GM12892 (cell line): ENCODE measurements at regions not wholly inside any gene's neighbourhood (a gene's known extent, or its start where the extent isn't known, plus 50 kb on each side); places are given as distances from the start of the nearest gene placed in this dataset.
"Not testable (repeated sequence)": the region's sequence is repeated elsewhere in the genome, so short reads cannot be mapped to it uniquely, and the experiment has no call there.

ENCODE experiments used
- DNase-seq: peaks from one replicate; pipeline ENCODE4 v3.0.0; 2011; ENCODE audit not compliant: insufficient read length
- FAIRE-seq: peaks from 2 replicates; lab custom pipeline; 2011; peaks lifted over from hg19 to GRCh38; lab: Jason Lieb, UNC
- POLR2A ChIP-seq: IDR thresholded peaks from 2 replicates; pipeline ENCODE4 v1.6.1; 2011; ENCODE audit warnings: low read depth, low read length, control low read depth
- POLR2AphosphoS5 ChIP-seq: IDR thresholded peaks from 2 replicates; pipeline ENCODE4 v1.6.1; 2011; ENCODE audit warnings: low read depth, low read length, control low read depth
- TAF1 ChIP-seq: IDR thresholded peaks from 2 replicates; pipeline ENCODE4 v1.6.1; 2011; ENCODE audit warnings: low read depth, mild to moderate bottlenecking, control low read depth, low read length, borderline replicate concordance

DNA sequence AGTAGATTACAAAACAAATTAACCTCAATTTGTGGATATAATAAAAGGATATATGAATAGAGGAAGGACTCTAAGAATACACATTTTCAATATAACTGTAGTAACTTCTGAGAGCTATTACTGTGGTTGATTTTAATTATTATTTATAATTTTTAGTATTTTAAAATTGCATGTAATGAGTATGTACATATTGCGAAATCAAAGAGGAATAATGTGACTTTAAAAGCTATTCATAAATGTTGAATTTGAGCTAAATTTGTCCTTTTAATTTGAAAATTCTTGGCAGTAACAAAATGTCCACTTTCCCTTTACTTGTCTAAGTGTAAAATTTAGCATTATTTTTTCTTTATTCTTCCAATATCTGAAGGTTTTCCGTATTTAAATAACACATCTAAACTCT lies 750.6 kb upstream of the PCDH15 start:
- FAIRE-seq (no peak), DNase-seq (no peak)
- TF ChIP-seq POLR2AphosphoS5 (no peak), POLR2A (no peak), TAF1 (no peak)

DNA sequence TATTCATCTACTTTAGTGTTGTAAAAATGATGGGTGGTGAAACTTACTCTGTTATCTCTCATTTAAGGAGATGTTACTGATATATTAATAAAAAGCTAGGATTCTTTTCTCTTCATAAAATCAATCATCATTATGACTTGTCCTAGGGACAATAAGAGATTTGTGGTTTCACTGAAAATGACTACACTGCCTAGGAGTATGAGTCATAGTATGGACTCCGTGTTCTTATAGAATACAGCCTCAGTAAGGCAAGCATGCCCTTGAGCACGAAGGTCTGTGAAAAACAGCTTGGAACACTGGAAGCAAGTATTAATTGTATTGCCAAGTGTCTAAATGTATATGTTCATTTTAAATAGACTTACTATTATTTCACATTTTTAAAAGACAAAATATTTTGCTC lies 749.2 kb upstream of the PCDH15 start:
- DNase-seq (no peak), FAIRE-seq (no peak)
- no peak for TF ChIP-seq POLR2A
- no peak for TF ChIP-seq TAF1
- no peak for TF ChIP-seq POLR2AphosphoS5

DNA sequence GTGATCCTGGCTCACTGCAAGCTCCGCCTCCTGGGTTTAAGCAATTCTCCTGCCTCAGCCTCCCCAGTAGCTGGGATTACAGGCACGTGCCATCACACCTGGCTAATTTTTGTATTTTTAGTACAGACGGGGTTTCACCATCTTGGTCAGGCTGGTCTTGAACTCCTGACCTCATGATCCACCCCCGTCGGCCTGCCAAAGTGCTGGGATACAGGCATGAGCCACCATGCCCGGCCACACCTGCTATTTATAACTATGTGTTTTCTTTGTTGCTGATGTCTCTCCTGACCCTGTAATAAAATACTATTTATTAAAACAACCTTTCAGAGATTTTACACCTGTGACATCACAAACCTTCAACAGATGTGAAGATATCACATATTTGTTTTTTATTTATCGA lies 736.5 kb upstream of the PCDH15 start:
- DNase-seq, FAIRE-seq: not testable (repeated sequence)

DNA sequence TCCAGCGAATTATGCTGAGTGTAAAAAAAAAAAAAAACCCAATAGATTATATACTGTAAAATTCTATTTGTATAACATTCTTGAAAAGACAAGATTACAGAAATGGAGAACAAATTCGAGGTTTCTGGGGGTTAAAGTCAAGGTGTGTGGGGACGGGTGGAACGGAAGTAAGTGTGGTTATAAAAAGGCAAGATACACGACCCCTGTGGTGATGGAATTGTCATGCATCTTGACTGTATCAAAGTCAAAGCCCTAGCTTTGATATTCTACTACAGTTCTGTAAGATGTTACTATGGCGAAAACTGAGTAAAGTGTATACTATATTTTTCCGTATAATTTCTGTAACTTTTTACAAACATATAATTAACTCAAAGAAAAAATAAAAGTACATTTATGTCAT lies 718.2 kb upstream of the PCDH15 start:
- FAIRE-seq (no peak), DNase-seq (no peak)
- TF ChIP-seq POLR2A (no peak), POLR2AphosphoS5 (no peak), TAF1 (no peak)

DNA sequence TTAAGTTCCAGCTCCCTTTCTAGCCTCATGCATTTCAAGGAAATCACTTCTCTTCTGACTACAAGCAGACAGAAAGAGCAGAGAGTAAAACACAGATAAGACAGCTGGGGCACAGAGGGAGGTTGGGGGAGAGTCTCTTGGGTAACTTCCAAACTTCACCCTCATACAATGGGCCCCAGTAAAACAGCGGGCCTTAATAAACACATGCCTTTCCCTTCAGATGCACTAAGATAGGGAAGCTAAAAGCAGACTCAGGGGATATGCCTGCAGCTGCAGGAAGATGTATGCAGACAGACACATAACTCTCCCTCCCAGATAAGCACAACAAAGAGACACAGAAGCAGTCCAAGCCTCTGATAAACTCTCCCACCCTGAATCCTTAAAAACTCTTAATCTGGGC lies 717.4 kb upstream of the PCDH15 start:
- DNase-seq, result not testable (repeated sequence)

DNA sequence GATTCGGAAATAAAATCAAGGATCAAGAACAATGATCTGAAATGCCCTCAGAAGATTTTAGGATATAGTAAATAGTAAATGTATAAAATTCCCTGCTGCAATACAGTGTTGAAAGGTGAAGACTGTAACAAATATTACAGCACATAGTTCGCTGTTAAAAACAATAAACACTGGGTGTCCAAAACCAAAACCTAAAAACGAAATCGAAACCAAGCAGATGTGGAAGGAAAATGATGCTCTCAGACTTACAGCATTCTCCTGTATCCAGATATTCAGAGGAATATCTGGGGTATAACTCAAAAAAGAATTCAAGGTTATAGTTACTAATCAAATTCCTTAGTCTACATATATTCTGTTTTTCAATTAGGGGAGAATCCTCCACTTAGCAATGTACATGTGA lies 708.1 kb upstream of the PCDH15 start:
- TF ChIP-seq POLR2AphosphoS5 (no peak), TAF1 (no peak), POLR2A (no peak)
- DNase-seq, result no peak
- no peak for FAIRE-seq

More for the DNA sequence above, 717.4 kb upstream of the PCDH15 start:
- not testable (repeated sequence) for FAIRE-seq

DNA sequence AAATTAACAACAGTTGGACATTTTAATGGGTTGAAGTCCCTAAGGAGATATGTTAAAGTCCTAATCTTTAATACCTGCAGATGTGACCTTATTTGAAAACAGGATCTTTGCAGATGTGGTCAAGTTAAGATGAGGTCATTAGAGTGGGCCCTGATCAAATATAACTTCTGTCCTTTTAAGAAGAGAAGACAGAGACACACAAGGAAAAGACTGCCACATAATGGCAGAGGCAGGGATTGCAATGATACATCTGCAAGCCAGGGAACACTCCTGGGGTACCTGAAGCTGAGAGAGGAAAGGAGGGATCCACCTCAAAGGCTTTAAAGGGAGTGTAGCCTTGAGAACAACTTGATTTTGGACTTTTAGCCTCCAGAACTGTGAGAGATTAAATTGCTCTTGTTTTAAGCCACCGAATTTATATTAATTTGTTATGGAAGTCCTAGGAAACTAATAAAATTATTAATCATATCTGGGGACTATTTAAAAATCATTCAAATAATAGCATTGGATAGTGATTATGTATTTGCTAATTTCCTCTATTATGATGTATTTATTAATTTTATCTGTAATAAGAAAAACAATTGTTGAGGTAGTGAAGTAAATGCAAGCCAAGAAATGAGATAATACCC lies 700.0 kb upstream of the PCDH15 start:
- FAIRE-seq, result no peak
- no peak for TF ChIP-seq POLR2A

DNA sequence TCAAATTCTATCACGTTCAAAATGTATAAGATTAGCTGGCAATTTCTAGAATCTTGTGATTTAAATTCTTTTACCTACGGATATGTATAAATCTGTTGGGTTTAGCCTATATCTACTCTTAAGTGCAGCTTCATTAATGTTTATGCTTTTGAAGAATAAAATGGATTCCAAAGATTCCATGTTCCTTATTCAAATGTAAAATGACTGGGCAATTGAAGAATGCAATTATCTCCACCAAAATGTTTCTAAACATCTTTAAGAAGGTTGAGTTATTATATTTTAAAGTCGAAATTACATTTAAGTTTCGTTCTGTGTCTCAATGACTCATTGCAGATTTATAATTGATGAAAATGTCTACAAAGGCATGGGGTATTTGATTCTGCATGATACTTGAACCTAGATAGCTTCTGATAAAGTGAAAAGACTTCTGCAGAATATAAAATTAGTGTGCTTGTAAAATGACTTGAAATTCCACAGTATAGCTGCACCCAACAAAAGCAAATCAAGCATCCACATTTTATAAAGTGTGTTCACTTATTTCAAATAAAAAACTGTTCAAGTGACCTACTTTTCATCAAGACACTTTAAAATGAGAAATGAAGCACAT lies 697.0 kb upstream of the PCDH15 start:
- FAIRE-seq (no peak), DNase-seq (no peak)
- no peak for TF ChIP-seq POLR2A
- TF ChIP-seq TAF1, result no peak
- TF ChIP-seq POLR2AphosphoS5, result no peak

More for the DNA sequence above, 700.0 kb upstream of the PCDH15 start:
- DNase-seq, result no peak

DNA sequence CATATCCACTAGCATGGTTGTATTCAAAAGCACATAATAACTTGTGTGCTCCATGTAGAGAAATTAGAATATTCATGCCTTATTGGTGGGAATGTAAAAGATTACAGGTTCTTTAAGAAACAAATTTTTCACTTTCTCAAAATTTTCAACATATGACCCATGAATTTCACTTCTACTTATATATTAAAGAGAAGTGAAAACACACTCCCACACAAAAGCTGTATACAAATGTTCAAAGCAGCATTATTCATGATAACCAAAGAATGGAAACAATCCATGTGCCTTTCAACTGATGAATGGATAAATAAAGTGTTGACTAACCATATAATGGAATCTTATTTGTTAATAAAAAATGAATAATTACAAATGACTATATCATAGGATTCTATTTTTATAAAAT lies 694.5 kb upstream of the PCDH15 start:
- DNase-seq (no peak), FAIRE-seq (no peak)
- TF ChIP-seq TAF1 (no peak), POLR2A (no peak), POLR2AphosphoS5 (no peak)

DNA sequence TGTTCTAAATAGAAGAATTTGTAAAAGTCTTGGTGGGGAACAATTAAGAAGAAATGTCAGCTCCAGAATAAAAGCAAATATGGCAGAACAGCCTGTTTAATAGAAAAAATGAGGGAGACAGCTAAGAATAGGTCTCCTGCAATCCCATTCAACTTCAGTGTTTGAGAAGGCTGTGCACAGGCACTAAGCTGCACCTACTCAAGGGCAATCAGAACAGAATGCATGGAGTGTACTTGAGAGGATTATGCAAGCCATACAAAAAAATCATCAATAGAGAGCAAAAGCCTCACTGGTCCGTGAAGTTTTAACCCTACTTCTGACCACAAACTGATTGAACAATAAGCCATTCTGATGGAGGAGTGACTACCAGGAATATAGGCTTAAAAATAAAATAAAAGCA lies 690.7 kb upstream of the PCDH15 start:
- FAIRE-seq, result no peak
- DNase-seq, result no peak
- TF ChIP-seq TAF1 (no peak), POLR2AphosphoS5 (no peak), POLR2A (no peak)

DNA sequence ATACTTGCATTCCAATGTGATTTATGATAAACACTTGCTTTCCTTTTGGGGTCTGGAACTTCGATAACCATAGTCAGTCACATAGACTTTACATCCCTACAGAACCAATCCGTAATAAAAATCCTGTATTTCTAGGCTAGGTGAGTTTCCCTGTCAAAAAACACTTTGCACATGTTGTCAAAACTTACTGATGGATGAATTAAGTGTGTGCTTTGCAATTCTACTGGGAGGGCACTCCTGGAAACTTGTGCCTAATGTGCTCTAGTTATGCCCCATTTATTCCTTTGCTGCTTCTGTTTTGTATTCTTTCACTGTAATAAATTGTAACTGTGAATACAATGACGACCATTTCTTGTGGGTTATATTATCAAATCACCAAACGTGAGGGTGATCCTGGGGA lies 684.8 kb upstream of the PCDH15 start:
- no peak for DNase-seq
- FAIRE-seq, result no peak
- no peak for TF ChIP-seq TAF1
- no peak for TF ChIP-seq POLR2A
- no peak for TF ChIP-seq POLR2AphosphoS5

DNA sequence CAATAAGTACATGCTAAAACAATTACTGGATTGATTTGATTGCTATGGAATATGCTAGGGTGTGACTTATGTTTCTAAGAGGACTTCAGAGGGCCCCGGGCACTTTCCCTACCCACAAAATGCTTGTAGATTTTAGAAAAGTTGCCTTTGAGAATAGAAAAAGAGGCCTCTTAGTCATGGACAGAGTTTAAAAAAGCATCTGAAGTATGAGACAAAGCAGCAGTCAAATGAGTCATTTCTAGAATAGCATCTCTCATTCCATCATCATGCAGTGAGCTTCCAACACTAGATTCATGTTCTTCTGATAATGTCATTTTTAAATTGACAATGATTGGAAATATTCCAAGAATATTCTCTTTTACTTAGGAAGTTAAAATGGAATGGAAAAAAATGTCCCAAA lies 675.1 kb upstream of the PCDH15 start:
- no peak for FAIRE-seq
- TF ChIP-seq POLR2A, result no peak
- TF ChIP-seq TAF1, result no peak
- no peak for TF ChIP-seq POLR2AphosphoS5
- no peak for DNase-seq

DNA sequence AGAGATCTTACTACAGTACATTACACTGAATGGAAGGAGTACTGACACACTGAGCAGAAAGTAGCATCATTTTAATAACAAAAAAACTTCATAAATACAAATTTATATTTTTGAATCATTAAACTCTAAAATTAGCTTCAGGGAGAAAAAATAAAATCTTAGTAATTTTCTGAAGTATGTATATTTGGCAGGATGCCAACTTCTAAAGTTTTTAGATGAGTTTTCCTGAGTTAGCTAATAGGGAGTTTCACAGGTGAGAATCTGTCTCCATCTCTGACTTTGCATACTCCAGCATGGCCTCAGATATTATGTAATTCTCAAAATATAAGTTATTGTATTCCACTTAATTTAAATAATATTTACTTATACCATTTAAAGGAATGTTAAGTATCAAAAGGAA lies 673.2 kb upstream of the PCDH15 start:
- TF ChIP-seq POLR2A (no peak), TAF1 (no peak), POLR2AphosphoS5 (no peak)
- no peak for FAIRE-seq
- no peak for DNase-seq
